Brain microvascular endothelial cell (primary cell): ENCODE measurements at regions not wholly inside any gene's neighbourhood (a gene's known extent, or its start where the extent isn't known, plus 50 kb on each side); places are given as distances from the start of the nearest gene placed in this dataset.

ENCODE experiments used
- DNase-seq: peaks from one replicate; pipeline ENCODE4 v3.0.0-alpha.2; 2020
- H3K27ac ChIP-seq: fragments of 250-450 bp; sonication (Bioruptor Pico); 2 replicates; pipeline ENCODE4 v1.5.1; 2020; ENCODE audit warnings: mild to moderate bottlenecking, moderate library complexity
- H3K27me3 ChIP-seq: fragments of 250-450 bp; sonication (Bioruptor Pico); replicated peaks from 2 replicates; pipeline ENCODE4 v1.5.1; 2020; ENCODE audit warnings: mild to moderate bottlenecking
- H3K36me3 ChIP-seq: fragments of 250-450 bp; sonication (Bioruptor Pico); replicated peaks from 2 replicates; pipeline ENCODE4 v1.5.1; 2020; ENCODE audit warnings: mild to moderate bottlenecking
- H3K4me3 ChIP-seq: 2 replicates; pipeline ENCODE4 v1.5.1; 2011; ENCODE audit warnings: low read depth, mild to moderate bottlenecking, control low read depth, low read length, moderate library complexity
- in situ Hi-C: cut with HindIII; loops from 2 replicates; pipeline ENCODE4 v1.10.0; 2017; ENCODE audit warnings: low sequenced_read_pairs, low pct_ligation_motif_present
- TF ChIP-seq, protein P1 (sequence below): IDR thresholded peaks from 2 replicates; pipeline ENCODE4 v1.5.1; 2011; ENCODE audit warnings: low read depth, mild to moderate bottlenecking, moderate library complexity, low read length, control low read depth, inconsistent platforms; ENCODE audit errors: missing control alignments

- in situ Hi-C loops: no loop called here
- Histone ChIP-seq H3K4me3 (no peak overlapping the region), H3K27me3 (no peaks in the 10 kb centered on the region), H3K36me3 (no peaks in the 10 kb centered on the region), H3K27ac (no peak overlapping the region)
- TF ChIP-seq, protein P1, sequence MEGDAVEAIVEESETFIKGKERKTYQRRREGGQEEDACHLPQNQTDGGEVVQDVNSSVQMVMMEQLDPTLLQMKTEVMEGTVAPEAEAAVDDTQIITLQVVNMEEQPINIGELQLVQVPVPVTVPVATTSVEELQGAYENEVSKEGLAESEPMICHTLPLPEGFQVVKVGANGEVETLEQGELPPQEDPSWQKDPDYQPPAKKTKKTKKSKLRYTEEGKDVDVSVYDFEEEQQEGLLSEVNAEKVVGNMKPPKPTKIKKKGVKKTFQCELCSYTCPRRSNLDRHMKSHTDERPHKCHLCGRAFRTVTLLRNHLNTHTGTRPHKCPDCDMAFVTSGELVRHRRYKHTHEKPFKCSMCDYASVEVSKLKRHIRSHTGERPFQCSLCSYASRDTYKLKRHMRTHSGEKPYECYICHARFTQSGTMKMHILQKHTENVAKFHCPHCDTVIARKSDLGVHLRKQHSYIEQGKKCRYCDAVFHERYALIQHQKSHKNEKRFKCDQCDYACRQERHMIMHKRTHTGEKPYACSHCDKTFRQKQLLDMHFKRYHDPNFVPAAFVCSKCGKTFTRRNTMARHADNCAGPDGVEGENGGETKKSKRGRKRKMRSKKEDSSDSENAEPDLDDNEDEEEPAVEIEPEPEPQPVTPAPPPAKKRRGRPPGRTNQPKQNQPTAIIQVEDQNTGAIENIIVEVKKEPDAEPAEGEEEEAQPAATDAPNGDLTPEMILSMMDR: no peak
- DNase-seq: no peak
These were observed 372.0 kb upstream of the DAB1 start for GRCh38 chr1:57795886-57796285.

DNA sequence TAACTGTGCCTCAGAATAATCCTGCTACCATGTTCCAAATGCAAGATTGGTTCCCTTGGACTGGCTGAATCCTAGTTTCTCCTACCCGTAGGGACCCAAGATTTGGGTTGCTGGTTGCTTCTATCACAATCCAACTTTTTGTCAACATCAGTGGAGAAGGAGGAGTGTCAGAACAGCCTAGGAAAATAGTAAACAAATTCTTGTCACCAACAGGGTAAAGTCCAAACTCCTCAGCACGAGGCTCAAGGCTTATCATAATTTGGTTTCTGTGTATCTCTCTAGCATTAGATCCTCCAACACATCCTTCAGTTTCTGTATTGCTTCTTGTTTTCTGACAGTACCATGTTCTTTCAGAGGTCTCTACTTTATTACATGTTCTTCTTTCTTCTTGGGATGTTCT lies 370.2 kb upstream of the DAB1 start:
- Histone ChIP-seq H3K36me3 (no peaks in the 10 kb centered on the region), H3K4me3 (no peak overlapping the region), H3K27me3 (no peaks in the 10 kb centered on the region), H3K27ac (no peak overlapping the region)
- no peak for DNase-seq
- in situ Hi-C loops: no loop called here
- TF ChIP-seq, protein P1: no peak

DNA sequence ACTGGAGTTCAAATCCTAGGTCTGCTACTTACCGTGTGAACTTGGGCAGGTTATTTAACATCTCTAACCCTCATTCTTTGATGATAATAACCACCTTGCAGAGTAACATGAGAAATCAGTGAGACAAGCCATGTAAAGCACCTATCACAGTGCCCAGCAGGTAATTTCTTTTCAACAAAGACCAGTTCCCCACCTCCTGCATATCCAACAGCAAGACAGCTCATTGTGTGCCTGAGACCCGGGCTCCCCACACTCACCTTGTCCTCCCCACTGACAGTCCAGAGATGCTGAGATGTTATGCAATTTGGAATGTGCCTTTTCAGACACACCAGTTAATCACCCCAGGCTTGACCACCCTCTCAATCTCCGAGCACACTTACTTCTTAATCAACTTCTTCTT lies 367.6 kb upstream of the DAB1 start:
- Histone ChIP-seq H3K27ac (no peak overlapping the region), H3K27me3 (no peaks in the 10 kb centered on the region), H3K4me3 (no peak overlapping the region), H3K36me3 (no peaks in the 10 kb centered on the region)
- TF ChIP-seq, protein P1: no peak
- DNase-seq: no peak
- in situ Hi-C loops: no loop called here

GRCh38 chr1:57789936-57790335 lies 366.1 kb upstream of the DAB1 start:
- no peak overlapping the region for H3K27ac ChIP-seq
- TF ChIP-seq, protein P1: no peak
- in situ Hi-C loops: no loop called here
- DNase-seq: no peak
- no peak overlapping the region for H3K4me3 ChIP-seq
- H3K36me3 ChIP-seq: no peaks in the 10 kb centered on the region
- no peaks in the 10 kb centered on the region for H3K27me3 ChIP-seq

DNA sequence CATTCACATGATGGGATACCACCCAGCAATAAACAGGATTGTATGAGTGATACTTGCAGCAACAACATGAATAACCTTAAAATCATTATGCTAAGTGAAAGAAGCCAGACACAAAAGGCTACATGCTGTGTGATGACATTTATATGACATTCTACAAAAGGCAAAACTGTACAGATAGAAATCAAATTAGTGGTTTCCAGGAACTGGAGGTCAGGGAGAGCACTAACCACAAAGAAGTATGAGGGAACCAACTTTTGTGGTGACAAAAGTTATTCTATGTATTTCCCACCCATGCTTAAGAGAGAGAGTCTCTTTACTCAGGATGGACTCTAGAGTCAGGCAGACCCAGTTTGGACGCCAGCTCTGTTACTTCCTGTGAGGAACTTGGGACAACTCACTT lies 364.5 kb upstream of the DAB1 start:
- Histone ChIP-seq H3K27ac (no peak overlapping the region), H3K36me3 (no peaks in the 10 kb centered on the region), H3K27me3 (no peaks in the 10 kb centered on the region), H3K4me3 (no peak overlapping the region)
- in situ Hi-C loops: no loop called here
- DNase-seq: no peak
- TF ChIP-seq, protein P1: no peak

DNA sequence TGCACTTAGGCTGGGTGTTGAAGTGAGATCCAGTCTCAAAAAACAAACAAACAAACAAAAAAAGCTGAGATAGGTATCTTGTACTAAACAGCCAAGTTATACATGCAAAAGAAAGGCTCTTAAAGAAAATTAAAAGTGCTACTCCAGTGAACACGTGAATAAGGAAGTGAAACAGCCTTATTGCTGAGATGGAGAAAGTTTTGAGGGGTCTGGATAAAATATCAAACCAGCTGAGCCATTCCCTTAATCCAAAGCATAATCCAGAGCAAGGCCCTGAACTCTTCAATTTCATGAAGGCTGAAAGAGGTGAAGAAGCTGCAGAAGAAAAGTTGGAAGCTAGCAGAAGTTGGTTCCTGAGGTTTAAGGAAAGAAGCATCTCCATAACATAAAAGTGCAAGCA lies 360.5 kb upstream of the DAB1 start:
- no peak for DNase-seq
- TF ChIP-seq, protein P1: no peak
- in situ Hi-C loops: no loop called here
- Histone ChIP-seq H3K36me3 (no peaks in the 10 kb centered on the region), H3K27ac (no peak overlapping the region), H3K27me3 (no peaks in the 10 kb centered on the region), H3K4me3 (no peak overlapping the region)
